MCF 10A (cell line): ENCODE measurements at regions not wholly inside any gene's neighbourhood (a gene's known extent, or its start where the extent isn't known, plus 50 kb on each side); places are given as distances from the start of the nearest gene placed in this dataset.

Source experiments
- BruUV-seq: library from RNA; stranded (reverse); fragments of 400-500 nt; replicated peaks from 2 replicates; lab custom pipeline; 2021; lab: Mats Ljungman, UMichigan
- CTCF ChIA-PET: fragments of 300-600 bp; sonication (Branson Sonifier 250); formaldehyde crosslinking; extraction: SDS; loops from one replicate; lab custom pipeline; 2021; ENCODE audit warnings: antibody characterized with exemption, inconsistent platforms; lab: Yijun Ruan, JAX
- POLR2A ChIA-PET: fragments of 300-600, 350-650 bp; sonication (Branson Sonifier 250); formaldehyde crosslinking; extraction: SDS; loops from one replicate; lab custom pipeline; 2020; ENCODE audit warnings: antibody characterized with exemption, inconsistent platforms; lab: Yijun Ruan, JAX
- DNase-seq: peaks from one replicate; pipeline ENCODE4 v3.0.0-alpha.2; 2018; ENCODE audit not compliant: unreplicated experiment
- H3K27ac Mint-ChIP-seq: one replicate; pipeline ENCODE4 v1.8.0; 2022; ENCODE audit warnings: mild to moderate bottlenecking, low read depth, mixed read lengths; ENCODE audit not compliant: unreplicated experiment
- H3K27me3 Mint-ChIP-seq: one replicate; pipeline ENCODE4 v1.8.0; 2022; ENCODE audit warnings: mixed read lengths; ENCODE audit not compliant: insufficient read depth, unreplicated experiment
- H3K36me3 Mint-ChIP-seq: one replicate; pipeline ENCODE4 v1.8.0; 2022; ENCODE audit warnings: mild to moderate bottlenecking, moderate library complexity, mixed read lengths; ENCODE audit not compliant: insufficient read depth, unreplicated experiment
- H3K4me1 Mint-ChIP-seq: one replicate; pipeline ENCODE4 v1.8.0; 2022; ENCODE audit warnings: mixed read lengths; ENCODE audit not compliant: insufficient read depth, unreplicated experiment
- H3K4me3 Mint-ChIP-seq: one replicate; pipeline ENCODE4 v1.8.0; 2022; ENCODE audit warnings: mild to moderate bottlenecking, moderate library complexity, mixed read lengths; ENCODE audit not compliant: unreplicated experiment
- H3K9me3 Mint-ChIP-seq: one replicate; pipeline ENCODE4 v1.8.0; 2022; ENCODE audit warnings: mixed read lengths; ENCODE audit not compliant: unreplicated experiment
- CTCF ChIP-seq: fragments of 200-600 bp; IDR thresholded peaks from one replicate; pipeline ENCODE4 v1.8.0; 2022; ENCODE audit warnings: antibody characterized with exemption, mild to moderate bottlenecking; ENCODE audit not compliant: unreplicated experiment
- intact Hi-C: fragments of 100-400 bp; cut with micrococcal nuclease; formaldehyde crosslinking; loops from 2 replicates; pipeline ENCODE4 v1.14.1; 2022

GRCh38 chr11:43119275-43119970 is 192.4 kb upstream of the API5 start:
- ChIA-PET POLR2A (no interaction called here), CTCF (interaction anchor here (0.6 to 2.4 kb wide), 3 partner anchors 11 to 202 kb away, joined by 3 to 6 read pairs (median 3); no protein-coding TSS in a partner anchor)
- TF ChIP-seq CTCF: no peak
- intact Hi-C loops: no loop called here
- H3K27me3 Mint-ChIP-seq: no peaks in the 10 kb centered on the region
- H3K36me3 Mint-ChIP-seq: no peaks in the 10 kb centered on the region
- no peak for DNase-seq
- H3K27ac Mint-ChIP-seq: no peak overlapping the region
- no TSS peak for BruUV-seq
- H3K4me3 Mint-ChIP-seq: no peak overlapping the region
- peaks cover 13% of the 10 kb centered on the region for H3K9me3 Mint-ChIP-seq
- H3K4me1 Mint-ChIP-seq: no peaks in the 10 kb centered on the region

- no peak for TF ChIP-seq CTCF
- H3K4me3 Mint-ChIP-seq: no peak overlapping the region
- H3K27ac Mint-ChIP-seq: no peak overlapping the region
- POLR2A ChIA-PET: no interaction called here
- peaks cover 6% of the 10 kb centered on the region for H3K9me3 Mint-ChIP-seq
- H3K4me1 Mint-ChIP-seq: no peaks in the 10 kb centered on the region
- CTCF ChIA-PET: no interaction called here
- intact Hi-C loops: no loop called here
- no peaks in the 10 kb centered on the region for H3K27me3 Mint-ChIP-seq
- DNase-seq: no peak
- H3K36me3 Mint-ChIP-seq: no peaks in the 10 kb centered on the region
- BruUV-seq: no TSS peak
These were observed 189.2 kb upstream of the API5 start for GRCh38 chr11:43122546-43122945.

GRCh38 chr11:43123443-43123842 is 188.4 kb upstream of the API5 start:
- no peaks in the 10 kb centered on the region for H3K27me3 Mint-ChIP-seq
- H3K4me3 Mint-ChIP-seq: no peak overlapping the region
- no peaks in the 10 kb centered on the region for H3K4me1 Mint-ChIP-seq
- no peaks in the 10 kb centered on the region for H3K9me3 Mint-ChIP-seq
- ChIA-PET CTCF (no interaction called here), POLR2A (no interaction called here)
- BruUV-seq: no TSS peak
- H3K27ac Mint-ChIP-seq: no peak overlapping the region
- intact Hi-C loops: no loop called here
- TF ChIP-seq CTCF: no peak
- DNase-seq: no peak
- H3K36me3 Mint-ChIP-seq: no peaks in the 10 kb centered on the region

- ChIA-PET POLR2A (no interaction called here), CTCF (no interaction called here)
- Mint-ChIP-seq H3K36me3 (no peaks in the 10 kb centered on the region), H3K4me3 (no peak overlapping the region), H3K27ac (no peak overlapping the region), H3K4me1 (no peaks in the 10 kb centered on the region), H3K9me3 (no peaks in the 10 kb centered on the region), H3K27me3 (no peaks in the 10 kb centered on the region)
- intact Hi-C loops: no loop called here
- TF ChIP-seq CTCF: no peak
- no peak for DNase-seq
- no TSS peak for BruUV-seq
These were observed 187.4 kb upstream of the API5 start for GRCh38 chr11:43124272-43124935.
